ENCODE measurements at regions not wholly inside any gene's neighbourhood (a gene's known extent, or its start where the extent isn't known, plus 50 kb on each side); places are given as distances from the start of the nearest gene placed in this dataset.

DNA sequence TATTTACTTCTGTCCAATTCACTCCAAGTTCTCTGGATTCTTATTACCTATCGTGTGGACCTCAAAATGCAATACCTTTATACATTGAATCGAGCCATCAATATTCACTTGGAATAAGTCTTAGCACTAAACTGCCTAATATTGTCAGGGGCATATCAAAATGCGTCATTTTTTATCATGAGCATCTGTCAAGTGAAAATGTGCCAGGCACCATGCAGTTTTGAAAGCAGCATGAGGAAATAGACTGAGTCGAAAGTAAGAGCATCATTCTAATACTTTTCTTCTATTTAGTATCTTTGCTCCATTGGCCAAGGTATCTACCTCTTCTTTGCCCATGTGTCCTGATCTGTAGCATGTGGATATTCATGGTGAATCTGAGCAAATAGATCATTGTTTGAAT is 1193.4 kb downstream of the CDH11 start:
- no peak for DNase-seq
- H3K4me3 ChIP-seq (ENCODE audit: low read depth, low read length) = no peak overlapping the region
- no peaks in the 10 kb centered on the region for H3K9me3 ChIP-seq (ENCODE audit: severe bottlenecking)
- no peak overlapping the region for H3K27ac ChIP-seq
- TF ChIP-seq, protein P1, sequence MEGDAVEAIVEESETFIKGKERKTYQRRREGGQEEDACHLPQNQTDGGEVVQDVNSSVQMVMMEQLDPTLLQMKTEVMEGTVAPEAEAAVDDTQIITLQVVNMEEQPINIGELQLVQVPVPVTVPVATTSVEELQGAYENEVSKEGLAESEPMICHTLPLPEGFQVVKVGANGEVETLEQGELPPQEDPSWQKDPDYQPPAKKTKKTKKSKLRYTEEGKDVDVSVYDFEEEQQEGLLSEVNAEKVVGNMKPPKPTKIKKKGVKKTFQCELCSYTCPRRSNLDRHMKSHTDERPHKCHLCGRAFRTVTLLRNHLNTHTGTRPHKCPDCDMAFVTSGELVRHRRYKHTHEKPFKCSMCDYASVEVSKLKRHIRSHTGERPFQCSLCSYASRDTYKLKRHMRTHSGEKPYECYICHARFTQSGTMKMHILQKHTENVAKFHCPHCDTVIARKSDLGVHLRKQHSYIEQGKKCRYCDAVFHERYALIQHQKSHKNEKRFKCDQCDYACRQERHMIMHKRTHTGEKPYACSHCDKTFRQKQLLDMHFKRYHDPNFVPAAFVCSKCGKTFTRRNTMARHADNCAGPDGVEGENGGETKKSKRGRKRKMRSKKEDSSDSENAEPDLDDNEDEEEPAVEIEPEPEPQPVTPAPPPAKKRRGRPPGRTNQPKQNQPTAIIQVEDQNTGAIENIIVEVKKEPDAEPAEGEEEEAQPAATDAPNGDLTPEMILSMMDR (IDR thresholded peaks at IDR 0.05; ENCODE audit: low read depth, low read length) = no peak
- H3K27me3 ChIP-seq (ENCODE audit: insufficient read depth, low read depth, severe bottlenecking) = no peaks in the 10 kb centered on the region
- H3K36me3 ChIP-seq = no peaks in the 10 kb centered on the region

DNA sequence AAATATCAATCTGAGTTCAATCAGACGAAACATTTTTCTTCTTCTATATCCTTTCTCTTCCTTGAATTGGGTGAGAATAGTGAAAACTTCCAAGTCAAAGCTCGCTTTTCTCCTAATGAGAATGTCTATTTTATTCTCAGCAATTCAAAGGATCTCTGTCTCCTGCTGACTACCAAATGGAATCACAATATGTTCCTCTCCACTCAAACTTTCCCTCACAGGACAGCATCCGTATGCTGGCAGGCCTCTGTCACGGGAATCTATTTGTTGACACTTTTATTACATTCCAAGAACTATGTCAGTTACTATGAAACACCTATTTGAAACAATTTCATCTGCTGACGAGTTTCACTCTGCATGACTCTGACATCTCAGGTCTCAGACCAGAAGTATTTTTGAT is 1196.6 kb downstream of the CDH11 start:
- no peak overlapping the region for H3K27ac ChIP-seq
- no peak overlapping the region for H3K4me3 ChIP-seq (ENCODE audit: low read depth, low read length)
- TF ChIP-seq, protein P1 (IDR thresholded peaks at IDR 0.05; ENCODE audit: low read depth, low read length) = no peak
- DNase-seq = no peak
- H3K27me3 ChIP-seq (ENCODE audit: insufficient read depth, low read depth, severe bottlenecking) = no peaks in the 10 kb centered on the region
- no peaks in the 10 kb centered on the region for H3K36me3 ChIP-seq
- H3K9me3 ChIP-seq (ENCODE audit: severe bottlenecking) = no peaks in the 10 kb centered on the region

DNA sequence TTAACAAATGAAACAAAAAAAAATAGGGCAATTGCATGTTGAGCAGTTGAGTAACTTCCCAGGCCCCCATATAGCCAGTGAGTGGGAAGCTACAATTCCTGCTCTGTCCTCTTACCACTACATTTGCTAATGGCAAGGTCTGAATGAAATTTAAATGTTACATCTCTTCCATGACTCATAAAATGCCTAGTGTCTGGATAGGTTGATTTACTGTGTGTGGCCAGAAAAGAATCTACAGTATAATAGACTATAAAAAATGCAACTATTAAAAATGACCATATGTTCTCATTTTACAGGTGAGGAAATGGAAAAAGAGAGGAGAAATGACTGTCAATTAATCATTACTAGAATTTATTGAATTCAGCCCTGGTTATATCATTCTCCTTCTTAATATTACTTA is 1199.3 kb downstream of the CDH11 start:
- no peak for DNase-seq
- Histone ChIP-seq H3K27ac (no peak overlapping the region), H3K36me3 (no peaks in the 10 kb centered on the region), H3K4me3 (ENCODE audit: low read depth, low read length) (no peak overlapping the region), H3K9me3 (ENCODE audit: severe bottlenecking) (peaks cover 7% of the 10 kb centered on the region), H3K27me3 (ENCODE audit: insufficient read depth, low read depth, severe bottlenecking) (no peaks in the 10 kb centered on the region)
- TF ChIP-seq, protein P1 (IDR thresholded peaks at IDR 0.05; ENCODE audit: low read depth, low read length) = no peak

DNA sequence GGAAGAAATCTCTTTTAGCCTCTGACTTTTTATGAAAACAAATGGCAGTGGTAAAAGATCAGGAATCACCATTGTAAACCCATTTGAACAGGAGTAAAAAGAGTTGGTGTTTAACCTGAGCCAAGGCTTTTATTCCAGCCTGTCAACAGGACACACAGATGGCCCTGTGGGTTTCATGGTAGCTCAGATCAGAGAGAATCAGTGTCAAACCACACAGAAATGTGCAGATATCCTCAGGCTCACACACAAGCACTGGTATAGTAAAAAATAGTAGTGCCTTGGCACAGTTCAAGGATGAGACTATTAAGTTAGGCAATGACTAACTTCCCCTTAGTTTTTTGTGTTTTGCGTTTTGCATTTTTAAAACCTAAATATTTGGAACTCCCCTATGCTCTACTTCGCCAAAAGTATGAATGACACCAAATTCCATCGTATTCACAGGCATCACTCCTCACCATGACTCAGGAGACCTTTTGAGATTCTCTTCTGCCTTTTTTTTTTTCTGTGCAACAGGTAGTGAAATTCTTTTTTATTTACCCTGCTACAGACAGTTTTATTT is 1200.0 kb downstream of the CDH11 start:
- no peaks in the 10 kb centered on the region for H3K27me3 ChIP-seq (ENCODE audit: insufficient read depth, low read depth, severe bottlenecking)
- no peak for DNase-seq
- H3K27ac ChIP-seq = no peak overlapping the region
- TF ChIP-seq, protein P1 (IDR thresholded peaks at IDR 0.05; ENCODE audit: low read depth, low read length) = no peak
- no peak overlapping the region for H3K4me3 ChIP-seq (ENCODE audit: low read depth, low read length)
- peaks cover 7% of the 10 kb centered on the region for H3K9me3 ChIP-seq (ENCODE audit: severe bottlenecking)
- H3K36me3 ChIP-seq = no peaks in the 10 kb centered on the region

DNA sequence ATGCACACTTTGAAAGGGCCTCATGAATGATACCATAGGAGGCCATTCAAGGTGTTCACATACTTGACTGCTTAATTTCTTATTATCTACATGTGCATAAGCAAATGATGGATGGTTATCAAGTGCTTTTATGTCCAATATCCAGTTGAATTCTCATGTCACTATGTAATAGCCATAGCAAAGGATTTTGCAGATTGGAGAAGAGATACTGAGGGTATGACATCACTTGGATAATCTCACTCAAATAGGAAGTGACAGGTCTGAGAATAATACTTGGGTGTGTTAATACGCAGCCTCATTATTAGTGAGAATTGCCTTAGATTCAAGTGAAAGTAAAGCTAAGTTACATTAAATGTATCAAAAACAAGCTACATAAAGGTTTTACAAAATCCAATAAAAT is 1208.6 kb downstream of the CDH11 start:
- TF ChIP-seq, protein P1 (IDR thresholded peaks at IDR 0.05; ENCODE audit: low read depth, low read length) = no peak
- Histone ChIP-seq H3K27me3 (ENCODE audit: insufficient read depth, low read depth, severe bottlenecking) (no peaks in the 10 kb centered on the region), H3K36me3 (no peaks in the 10 kb centered on the region), H3K4me3 (ENCODE audit: low read depth, low read length) (no peak overlapping the region), H3K27ac (no peak overlapping the region), H3K9me3 (ENCODE audit: severe bottlenecking) (no peaks in the 10 kb centered on the region)
- DNase-seq = no peak

DNA sequence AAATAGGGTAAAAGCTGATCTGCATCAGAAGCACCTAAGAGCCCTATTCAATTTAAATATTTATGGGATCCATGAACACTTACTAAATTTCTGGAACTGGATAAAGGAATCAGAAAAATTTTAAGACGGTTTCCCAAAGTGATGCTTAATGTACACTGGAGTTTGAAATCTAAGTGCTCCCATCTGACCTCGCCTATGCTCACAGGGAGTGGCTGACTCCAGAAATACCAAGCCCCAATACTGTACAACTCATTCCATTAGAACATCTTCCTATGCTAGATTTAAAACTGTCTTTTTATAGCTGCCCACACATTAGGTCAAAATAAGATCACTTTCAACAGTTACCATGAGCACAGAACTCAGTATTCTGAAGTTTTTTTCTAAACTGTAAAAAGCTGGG is 1214.6 kb downstream of the CDH11 start:
- Histone ChIP-seq H3K27me3 (ENCODE audit: insufficient read depth, low read depth, severe bottlenecking) (no peaks in the 10 kb centered on the region), H3K27ac (no peak overlapping the region), H3K4me3 (ENCODE audit: low read depth, low read length) (no peak overlapping the region), H3K9me3 (ENCODE audit: severe bottlenecking) (no peaks in the 10 kb centered on the region), H3K36me3 (no peaks in the 10 kb centered on the region)
- TF ChIP-seq, protein P1 (IDR thresholded peaks at IDR 0.05; ENCODE audit: low read depth, low read length) = no peak
- DNase-seq = no peak
